ENCODE measurements at regions not wholly inside any gene's neighbourhood (a gene's known extent, or its start where the extent isn't known, plus 50 kb on each side); places are given as distances from the start of the nearest gene placed in this dataset.
"Not testable (repeated sequence)": the region's sequence is repeated elsewhere in the genome, so short reads cannot be mapped to it uniquely, and the experiment has no call there.

GRCh38 chr2:226164512-226164911 lies 635.1 kb downstream of the IRS1 start:
- no peak for DNase-seq (ENCODE audit: low spot score)

- not testable (repeated sequence) for DNase-seq (ENCODE audit: low spot score)
These were observed 639.0 kb downstream of the IRS1 start for GRCh38 chr2:226160617-226161016.

GRCh38 chr2:226159875-226160479 lies 639.6 kb downstream of the IRS1 start:
- DNase-seq (ENCODE audit: low spot score): no peak

- DNase-seq (ENCODE audit: low spot score): no peak
These were observed 640.7 kb downstream of the IRS1 start for GRCh38 chr2:226158940-226159339.

GRCh38 chr2:226158229-226158628 lies 641.4 kb downstream of the IRS1 start:
- no peak for DNase-seq (ENCODE audit: low spot score)

GRCh38 chr2:226155093-226155875 lies 644.3 kb downstream of the IRS1 start:
- DNase-seq (ENCODE audit: low spot score): no peak

- DNase-seq (ENCODE audit: low spot score): no peak
These were observed 645.0 kb downstream of the IRS1 start for GRCh38 chr2:226154610-226155009.

GRCh38 chr2:226153553-226153952 lies 646.1 kb downstream of the IRS1 start:
- DNase-seq (ENCODE audit: low spot score): no peak

GRCh38 chr2:226151157-226151556 lies 648.5 kb downstream of the IRS1 start:
- DNase-seq (ENCODE audit: low spot score): no peak

GRCh38 chr2:226143091-226143490 lies 656.5 kb downstream of the IRS1 start:
- DNase-seq (ENCODE audit: low spot score): no peak

GRCh38 chr2:226142463-226142862 lies 657.2 kb downstream of the IRS1 start:
- no peak for DNase-seq (ENCODE audit: low spot score)

GRCh38 chr2:226140594-226140993 lies 659.0 kb downstream of the IRS1 start:
- no peak for DNase-seq (ENCODE audit: low spot score)

- no peak for DNase-seq (ENCODE audit: low spot score)
These were observed 659.9 kb downstream of the IRS1 start for GRCh38 chr2:226139759-226140158.

GRCh38 chr2:226137201-226137811 lies 662.3 kb downstream of the IRS1 start:
- DNase-seq (ENCODE audit: low spot score): no peak

- DNase-seq (ENCODE audit: low spot score): no peak
These were observed 662.9 kb downstream of the IRS1 start for GRCh38 chr2:226136739-226137138.

GRCh38 chr2:226135861-226136548 lies 663.6 kb downstream of the IRS1 start:
- no peak for DNase-seq (ENCODE audit: low spot score)

GRCh38 chr2:226132323-226133215 lies 667.1 kb downstream of the IRS1 start:
- DNase-seq (ENCODE audit: low spot score): no peak

- DNase-seq (ENCODE audit: low spot score): no peak
These were observed 668.3 kb downstream of the IRS1 start for GRCh38 chr2:226131299-226131784.

- no peak for DNase-seq (ENCODE audit: low spot score)
These were observed 669.4 kb downstream of the IRS1 start for GRCh38 chr2:226130192-226130591.

- DNase-seq (ENCODE audit: low spot score): no peak
These were observed 671.9 kb downstream of the IRS1 start for GRCh38 chr2:226127682-226128081.

GRCh38 chr2:226126104-226126503 lies 673.5 kb downstream of the IRS1 start:
- DNase-seq (ENCODE audit: low spot score): no peak

Data from AG08395 (cell line).